SK-N-MC (cell line): ENCODE measurements at regions not wholly inside any gene's neighbourhood (a gene's known extent, or its start where the extent isn't known, plus 50 kb on each side); places are given as distances from the start of the nearest gene placed in this dataset.

Experiments used
- EZH2 ChIP-seq: fragments of 200-600 bp; sonication (generic); IDR thresholded peaks from one replicate; pipeline ENCODE4 v1.6.1; 2017; ENCODE audit warnings: antibody characterized with exemption
- POLR2AphosphoS5 ChIP-seq: IDR thresholded peaks from 2 replicates; pipeline ENCODE4 v1.6.1; 2012; ENCODE audit warnings: mild to moderate bottlenecking, low read depth, low read length, borderline replicate concordance

DNA sequence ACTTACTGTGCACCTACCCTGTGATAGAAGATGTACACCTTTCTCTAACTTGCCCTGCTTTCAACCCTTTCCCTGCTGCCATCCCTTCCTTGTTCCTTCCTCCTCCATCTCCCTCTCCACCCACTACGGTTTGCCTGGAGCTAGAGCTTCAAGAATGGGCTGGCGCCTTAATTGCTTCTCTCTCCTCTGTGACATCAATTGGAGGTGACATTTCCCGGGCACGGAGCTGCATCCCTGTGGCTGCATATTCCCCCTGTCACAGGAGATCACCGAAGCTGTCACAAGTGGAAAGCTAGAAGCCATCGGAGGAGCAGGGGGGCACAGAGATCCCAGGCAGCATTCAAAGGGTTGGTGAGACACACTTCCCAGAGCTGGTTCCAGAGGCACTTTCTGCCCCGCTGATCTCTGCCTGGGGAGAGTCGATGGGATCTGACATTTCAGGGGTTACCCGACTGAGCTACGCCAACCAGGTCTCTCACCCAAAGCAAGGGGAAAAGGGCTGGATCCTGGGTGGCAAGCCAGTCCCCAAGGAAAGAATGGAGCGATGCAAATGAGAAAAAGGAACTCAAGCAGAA is 604.9 kb downstream of the MED13L start:
- TF ChIP-seq EZH2 (no peak), POLR2AphosphoS5 (no peak)
